Right cardiac atrium (tissue), 5 donors: ENCODE measurements at regions not wholly inside any gene's neighbourhood (a gene's known extent, or its start where the extent isn't known, plus 50 kb on each side); places are given as distances from the start of the nearest gene placed in this dataset.
A peak's percentile ranks its signal among the peaks of the same experiment; 100 is the strongest.

Experiments used
- ATAC-seq, 2 donors: fragments of 200-7000 bp; cut with Tn5 transposase; one replicate each; pipeline versions ENCODE4 v1.8.0 to v1.9.1; 2020; ENCODE audit warnings: moderate library complexity in 2 of 2, mild to moderate bottlenecking in 1 of 2
- DNase-seq, 3 donors: peaks; one replicate each; pipeline ENCODE4 v3.0.0-alpha.2; 2020
- H3K27ac ChIP-seq: one replicate; pipeline ENCODE4 v1.5.1; 2013; ENCODE audit warnings: mild to moderate bottlenecking, low read length, control low read depth, moderate library complexity
- H3K27me3 ChIP-seq: one replicate; pipeline ENCODE4 v1.6.1; 2013; ENCODE audit not compliant: control insufficient read depth, insufficient read depth
- H3K4me1 ChIP-seq: one replicate; pipeline ENCODE4 v1.6.1; 2013; ENCODE audit warnings: low read length; ENCODE audit not compliant: control insufficient read depth, insufficient read depth
- H3K4me3 ChIP-seq: one replicate; pipeline ENCODE4 v1.5.1; 2013; ENCODE audit warnings: low read length, control low read depth
- H3K9me3 ChIP-seq: one replicate; pipeline ENCODE4 v1.6.1; 2013; ENCODE audit warnings: low read length; ENCODE audit not compliant: control insufficient read depth
- WGBS: extraction: QIAGEN DNeasy Blood & Tissue Kit; methylation state at CpG from one replicate; pipeline ENCODE4 v1.1.7; 2013; 5-methylcytosine and 5-hydroxymethylcytosine counted together
- intact Hi-C, 4 donors: fragments of 100-400 bp; cut with DNase I; formaldehyde crosslinking; loops; one replicate each; pipeline versions ENCODE4 v1.11.0 to v1.14.0; 2022 to 2023
- donor health status: healthy with polysubstance abuse.
- donor health status: DM: no; HTN: yes; CAD: no.
- donor health status: DM: no; HTN: no; CAD: no.
- donor health status: DM: no; HTN: yes; CAD: no; lungs with severe emphysema.
- donor health status: DM: yes; HTN: yes; CAD: no.

DNA sequence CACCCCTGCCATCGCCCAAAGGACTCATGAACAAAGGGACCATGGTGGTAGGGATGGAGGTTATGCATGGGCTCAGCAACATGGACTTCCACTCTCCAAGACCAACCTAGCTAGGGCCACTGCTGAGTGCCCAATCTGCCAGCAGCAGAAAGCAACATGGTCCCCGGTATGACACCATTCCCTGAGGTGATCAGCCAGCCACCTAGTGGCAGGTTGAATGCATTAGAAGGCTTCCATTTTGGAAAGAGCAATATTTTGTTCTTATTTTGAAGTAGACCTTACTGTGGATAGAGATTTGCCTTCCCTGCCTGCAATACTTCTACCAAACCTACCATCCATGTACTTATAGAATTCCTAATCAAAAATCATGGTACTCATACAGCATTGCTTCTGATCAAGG lies 99.8 kb downstream of the METTL4 start:
- no peaks in the 10 kb centered on the region for H3K27me3 ChIP-seq
- WGBS: 76% methylated on average over 2 of the region's 2 CpGs
- H3K4me3 ChIP-seq: no peak overlapping the region
- no peak overlapping the region for H3K27ac ChIP-seq
- H3K4me1 ChIP-seq: no peaks in the 10 kb centered on the region
- peak in 1 of 3 donors; percentile 27 for DNase-seq
- ATAC-seq: no peak
- H3K9me3 ChIP-seq: no peaks in the 10 kb centered on the region
- intact Hi-C loops: no loop called here

GRCh38 chr18:2478662-2479061 lies 92.6 kb downstream of the METTL4 start:
- intact Hi-C loops: no loop called here
- Histone ChIP-seq H3K27me3 (no peaks in the 10 kb centered on the region), H3K9me3 (no peaks in the 10 kb centered on the region), H3K4me3 (no peak overlapping the region), H3K27ac (no peak overlapping the region), H3K4me1 (no peaks in the 10 kb centered on the region)
- no peak for ATAC-seq
- 66% methylated on average over 1 of the region's 1 CpG for WGBS
- no peak for DNase-seq

DNA sequence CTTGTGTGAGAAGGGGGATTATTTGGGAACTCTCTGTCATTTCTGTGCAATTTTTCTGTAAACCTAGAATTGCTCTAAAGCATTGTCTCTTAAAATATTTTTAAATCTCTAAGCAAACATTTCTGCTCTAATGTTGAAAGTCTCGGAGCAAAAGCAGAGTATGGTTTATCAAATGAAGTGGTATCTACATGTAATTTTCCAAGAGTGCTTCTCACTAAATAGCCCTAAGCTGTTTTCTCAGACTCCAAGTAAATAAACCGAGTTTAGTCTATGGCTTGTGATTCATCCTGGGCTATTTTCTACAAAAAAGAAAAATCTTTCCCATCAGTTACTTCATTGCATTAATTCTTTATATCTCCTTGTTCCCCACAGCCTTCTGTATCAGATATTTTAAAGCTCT lies 90.8 kb downstream of the METTL4 start:
- no peaks in the 10 kb centered on the region for H3K27me3 ChIP-seq
- no peak overlapping the region for H3K27ac ChIP-seq
- no peak overlapping the region for H3K4me3 ChIP-seq
- intact Hi-C loops: no loop called here
- no peaks in the 10 kb centered on the region for H3K9me3 ChIP-seq
- H3K4me1 ChIP-seq: no peaks in the 10 kb centered on the region
- WGBS: 82% methylated on average over 2 of the region's 2 CpGs
- DNase-seq (no peak), ATAC-seq (no peak)

- intact Hi-C loops: no loop called here
- WGBS: 96% methylated on average over 2 of the region's 2 CpGs
- no peak for ATAC-seq
Observed at GRCh38 chr18:2482706-2483475, 88.4 kb downstream of the METTL4 start.

GRCh38 chr18:2485983-2486382 lies 85.3 kb downstream of the METTL4 start:
- no peak for ATAC-seq
- H3K27ac ChIP-seq: no peak overlapping the region
- DNase-seq: no peak
- intact Hi-C loops: no loop called here
- H3K27me3 ChIP-seq: no peaks in the 10 kb centered on the region
- no peak overlapping the region for H3K4me3 ChIP-seq
- 89% methylated on average over 1 of the region's 1 CpG for WGBS
- H3K9me3 ChIP-seq: no peaks in the 10 kb centered on the region
- no peaks in the 10 kb centered on the region for H3K4me1 ChIP-seq

More at GRCh38 chr18:2482706-2483475, 88.4 kb downstream of the METTL4 start:
- H3K4me1 ChIP-seq: no peaks in the 10 kb centered on the region
- DNase-seq: no peak
- H3K4me3 ChIP-seq: no peak overlapping the region
- no peaks in the 10 kb centered on the region for H3K27me3 ChIP-seq
- no peak overlapping the region for H3K27ac ChIP-seq
- no peaks in the 10 kb centered on the region for H3K9me3 ChIP-seq

DNA sequence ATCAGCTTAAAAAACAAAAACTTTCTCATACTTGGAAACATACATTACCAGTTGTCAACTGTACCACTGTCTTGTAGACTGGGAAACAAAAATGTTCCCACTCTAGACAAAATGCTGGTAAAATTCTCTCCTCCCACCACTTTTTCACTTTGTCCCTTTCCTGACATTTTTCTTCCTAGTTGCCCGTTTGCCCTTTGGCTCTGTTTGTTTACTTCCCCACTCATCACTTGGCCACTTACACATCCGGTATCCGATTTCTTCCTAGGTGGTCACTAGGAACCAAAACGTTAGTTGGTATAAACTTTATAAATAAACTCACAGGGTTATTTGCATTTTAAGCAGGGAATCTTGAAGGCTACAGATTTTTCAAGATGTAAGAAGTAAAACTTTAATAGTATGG lies 84.9 kb downstream of the METTL4 start:
- intact Hi-C loops: no loop called here
- H3K4me3 ChIP-seq: no peak overlapping the region
- H3K27me3 ChIP-seq: no peaks in the 10 kb centered on the region
- DNase-seq (no peak), ATAC-seq (no peak)
- H3K9me3 ChIP-seq: no peaks in the 10 kb centered on the region
- no peak overlapping the region for H3K27ac ChIP-seq
- no peaks in the 10 kb centered on the region for H3K4me1 ChIP-seq
- WGBS: 34% methylated on average over 4 of the region's 4 CpGs
